Smooth muscle cell (in vitro differentiated cells): ENCODE measurements at regions not wholly inside any gene's neighbourhood (a gene's known extent, or its start where the extent isn't known, plus 50 kb on each side); places are given as distances from the start of the nearest gene placed in this dataset.

Experiments used
- DNase-seq: peaks from one replicate; lab custom pipeline; 2025; ENCODE audit not compliant: unreplicated experiment; lab: John Stamatoyannopoulos, UW
- H2AFZ ChIP-seq: fragments of 200-600 bp; sonication (generic); 2 replicates; pipeline ENCODE4 v1.6.0; 2016; ENCODE audit warnings: antibody characterized with exemption, low read depth, mild to moderate bottlenecking
- H3F3A ChIP-seq: fragments of 200-600 bp; sonication (generic); 2 replicates; pipeline ENCODE4 v1.6.0; 2017; ENCODE audit warnings: antibody characterized with exemption, low read depth
- H3K27ac ChIP-seq: fragments of 200-600 bp; sonication (generic); 2 replicates; pipeline ENCODE4 v1.5.1; 2016; ENCODE audit warnings: low read depth, mild to moderate bottlenecking
- H3K27me3 ChIP-seq: fragments of 200-600 bp; sonication (generic); 2 replicates; pipeline ENCODE4 v1.6.1; 2016; ENCODE audit warnings: low read depth, mild to moderate bottlenecking
- H3K36me3 ChIP-seq: fragments of 200-600 bp; sonication (generic); 2 replicates; pipeline ENCODE4 v1.5.1; 2016; ENCODE audit warnings: low read depth
- H3K4me1 ChIP-seq: fragments of 200-600 bp; sonication (generic); 2 replicates; pipeline ENCODE4 v1.5.1; 2016; ENCODE audit warnings: low read depth
- H3K4me2 ChIP-seq: fragments of 200-600 bp; sonication (generic); 2 replicates; pipeline ENCODE4 v1.6.0; 2016; ENCODE audit warnings: mild to moderate bottlenecking
- H3K4me3 ChIP-seq: fragments of 200-600 bp; sonication (generic); 2 replicates; pipeline ENCODE4 v1.5.1; 2016; ENCODE audit warnings: mild to moderate bottlenecking
- H3K79me2 ChIP-seq: fragments of 200-600 bp; sonication (generic); 2 replicates; pipeline ENCODE4 v1.6.0; 2016; ENCODE audit warnings: low read depth, mild to moderate bottlenecking
- H3K9ac ChIP-seq: fragments of 200-600 bp; sonication (generic); 2 replicates; pipeline ENCODE4 v1.6.0; 2016; ENCODE audit warnings: low read depth
- H3K9me3 ChIP-seq: fragments of 200-600 bp; sonication (generic); replicated peaks from 2 replicates; pipeline ENCODE4 v1.5.1; 2016; ENCODE audit warnings: low read depth
- H4K20me1 ChIP-seq: fragments of 200-600 bp; sonication (generic); 2 replicates; pipeline ENCODE4 v1.6.0; 2016; ENCODE audit warnings: low read depth
- CTCF ChIP-seq: fragments of 200-600 bp; sonication (generic); IDR thresholded peaks from 2 replicates; pipeline ENCODE4 v1.5.1; 2017; ENCODE audit warnings: borderline replicate concordance, mild to moderate bottlenecking, antibody characterized with exemption; ENCODE audit not compliant: insufficient read depth, poor library complexity, severe bottlenecking
- WGBS: methylation state at CpG from one replicate; pipeline ENCODE4 v1.1.7; 2016; ENCODE audit warnings: low lambda C conversion rate; 5-methylcytosine and 5-hydroxymethylcytosine counted together

- H3K4me2 ChIP-seq: no peak overlapping the region
- H3K9ac ChIP-seq: no peak overlapping the region
- no peak overlapping the region for H3K27ac ChIP-seq
- H3K27me3 ChIP-seq: no peaks in the 10 kb centered on the region
- H3K9me3 ChIP-seq: no peaks in the 10 kb centered on the region
- H3K4me1 ChIP-seq: no peaks in the 10 kb centered on the region
- DNase-seq: no peak
- no peak overlapping the region for H2AFZ ChIP-seq
- no peaks in the 10 kb centered on the region for H3F3A ChIP-seq
- no peaks in the 10 kb centered on the region for H4K20me1 ChIP-seq
- H3K79me2 ChIP-seq: no peaks in the 10 kb centered on the region
- no peak overlapping the region for H3K4me3 ChIP-seq
- WGBS: 92% methylated on average over 18 of the region's 18 CpGs
- no peak for TF ChIP-seq CTCF
- H3K36me3 ChIP-seq: no peaks in the 10 kb centered on the region
Measured at GRCh38 chr1:244311784-244312532, 139.8 kb downstream of the ADSS2 start.

- Histone ChIP-seq H3K36me3 (no peaks in the 10 kb centered on the region), H3K4me1 (no peaks in the 10 kb centered on the region), H3K79me2 (no peaks in the 10 kb centered on the region), H2AFZ (no peak overlapping the region), H3K27me3 (no peaks in the 10 kb centered on the region), H3K4me2 (no peak overlapping the region), H3K27ac (no peak overlapping the region), H3K4me3 (no peak overlapping the region), H3K9ac (no peak overlapping the region), H3F3A (no peaks in the 10 kb centered on the region), H3K9me3 (no peaks in the 10 kb centered on the region), H4K20me1 (no peaks in the 10 kb centered on the region)
- no peak for DNase-seq
- no peak for TF ChIP-seq CTCF
- WGBS: 90% methylated on average over 9 of the region's 9 CpGs
Measured at GRCh38 chr1:244313346-244313745, 138.4 kb downstream of the ADSS2 start.

GRCh38 chr1:244314921-244315559, 136.7 kb downstream of the ADSS2 start:
- no peak for TF ChIP-seq CTCF
- Histone ChIP-seq H3K79me2 (no peaks in the 10 kb centered on the region), H3K4me1 (no peaks in the 10 kb centered on the region), H3F3A (no peaks in the 10 kb centered on the region), H3K4me3 (no peak overlapping the region), H3K27me3 (no peaks in the 10 kb centered on the region), H3K27ac (no peak overlapping the region), H4K20me1 (no peaks in the 10 kb centered on the region), H3K9ac (no peak overlapping the region), H3K4me2 (no peak overlapping the region), H2AFZ (no peak overlapping the region), H3K9me3 (no peaks in the 10 kb centered on the region), H3K36me3 (no peaks in the 10 kb centered on the region)
- DNase-seq: no peak
- 84% methylated on average over 8 of the region's 8 CpGs for WGBS
